Mesodermal cell (in vitro differentiated cells): ENCODE measurements at regions not wholly inside any gene's neighbourhood (a gene's known extent, or its start where the extent isn't known, plus 50 kb on each side); places are given as distances from the start of the nearest gene placed in this dataset.
"Not testable (repeated sequence)": the region's sequence is repeated elsewhere in the genome, so short reads cannot be mapped to it uniquely, and the experiment has no call there.

Experiments used
- H3K27ac ChIP-seq: 2 replicates; pipeline ENCODE4 v1.7.0; 2013; ENCODE audit warnings: mild to moderate bottlenecking, low read depth, low read length, moderate library complexity; ENCODE audit not compliant: severe bottlenecking
- H3K36me3 ChIP-seq: 2 replicates; pipeline ENCODE4 v1.7.1; 2013; ENCODE audit warnings: mild to moderate bottlenecking, low read length, moderate library complexity; ENCODE audit not compliant: control insufficient read depth, insufficient read depth
- H3K4me1 ChIP-seq: one replicate; pipeline ENCODE4 v1.7.1; 2013; ENCODE audit warnings: mild to moderate bottlenecking, low read length; ENCODE audit not compliant: insufficient read depth, control insufficient read depth, poor library complexity, severe bottlenecking
- H3K4me3 ChIP-seq: 2 replicates; pipeline ENCODE4 v1.7.0; 2013; ENCODE audit warnings: low read length, control low read depth, mild to moderate bottlenecking; ENCODE audit not compliant: insufficient read depth, poor library complexity, severe bottlenecking; ENCODE audit errors: extremely low read depth
- H3K9me3 ChIP-seq: 2 replicates; pipeline ENCODE4 v1.7.1; 2013; ENCODE audit warnings: mild to moderate bottlenecking, low read length, moderate library complexity; ENCODE audit not compliant: control insufficient read depth
- WGBS, 2 experiments: methylation state at CpG; one replicate each; pipeline ENCODE4 v1.1.5; 2013; ENCODE audit warnings: missing lambda C conversion rate in 2 of 2; ENCODE audit not compliant: insufficient coverage in 2 of 2; 5-methylcytosine and 5-hydroxymethylcytosine counted together

DNA sequence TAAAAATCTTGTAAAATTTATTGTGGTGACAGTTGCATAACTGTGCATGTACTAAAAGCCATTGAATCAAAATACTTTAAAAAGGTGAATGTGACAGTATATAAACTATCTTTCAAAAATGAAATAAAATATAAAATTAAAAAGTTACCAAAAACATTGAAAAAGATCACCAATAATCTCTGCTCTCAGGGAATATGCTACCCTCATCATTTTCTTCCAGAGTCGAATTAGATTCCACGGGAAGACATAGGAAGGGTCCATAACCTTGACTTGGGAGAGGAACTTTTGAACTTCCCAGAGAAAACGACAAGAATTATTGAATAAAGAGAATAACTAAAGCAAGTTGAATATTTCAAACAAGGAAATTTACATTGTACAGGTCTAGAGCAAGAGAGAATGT lies 649.5 kb downstream of the NUP35 start:
- Histone ChIP-seq H3K36me3 (no peaks in the 10 kb centered on the region), H3K4me1 (no peaks in the 10 kb centered on the region), H3K9me3 (no peaks in the 10 kb centered on the region), H3K4me3 (no peak overlapping the region), H3K27ac (no peak overlapping the region)
- WGBS, 2 experiments: 100% methylated on average over 2 of the region's 3 CpGs; no CpG with 5 or more reads in 1 of the 2 experiments

DNA sequence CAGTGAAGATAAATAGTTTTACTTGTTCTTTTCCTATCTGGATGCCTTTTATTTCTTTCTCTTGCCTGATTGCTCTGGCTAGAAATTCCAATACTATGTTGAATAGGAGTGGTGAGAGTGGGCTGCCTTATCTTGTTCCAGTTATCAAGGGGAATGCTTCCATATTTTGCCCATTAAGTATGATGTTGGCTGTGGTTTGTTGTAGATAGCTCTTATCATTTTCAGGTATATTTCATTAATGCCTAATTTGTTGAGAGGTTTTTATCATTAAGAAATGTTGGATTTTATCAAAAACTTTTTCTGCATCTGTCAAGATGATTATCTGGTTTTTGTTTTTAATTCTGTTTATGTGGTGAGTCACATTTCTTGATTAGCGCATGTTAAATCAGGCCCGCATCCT lies 655.8 kb downstream of the NUP35 start:
- Histone ChIP-seq H3K4me1 (no peaks in the 10 kb centered on the region), H3K9me3 (no peaks in the 10 kb centered on the region), H3K36me3 (no peaks in the 10 kb centered on the region), H3K27ac (no peak overlapping the region), H3K4me3 (no peak overlapping the region)
- WGBS, 2 experiments: 94 to 100% methylated on average over 2 of the region's 2 CpGs

DNA sequence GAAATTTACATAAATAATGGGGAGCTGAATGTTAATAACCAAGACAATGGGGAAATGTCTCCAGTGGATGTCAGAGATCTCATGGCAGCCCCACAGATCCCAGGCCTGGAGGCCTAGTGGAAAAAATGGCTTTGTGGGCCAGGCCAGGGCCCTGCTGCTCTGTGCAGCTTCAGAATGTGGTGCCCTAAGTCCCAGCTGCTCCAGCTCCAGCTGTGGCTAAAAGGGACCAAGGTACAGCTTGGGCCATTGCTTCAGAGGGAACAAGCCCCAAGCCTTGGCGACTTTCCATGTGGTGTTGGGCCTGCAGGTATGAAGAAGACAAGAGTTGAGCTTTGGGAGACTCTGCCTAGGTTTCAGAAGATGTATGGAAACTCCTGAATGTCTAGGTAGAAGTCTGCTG lies 658.2 kb downstream of the NUP35 start:
- WGBS, 2 experiments: 80 to 89% methylated on average over 1 of the region's 1 CpG
- H3K27ac ChIP-seq: no peak overlapping the region
- no peaks in the 10 kb centered on the region for H3K4me1 ChIP-seq
- H3K36me3 ChIP-seq: no peaks in the 10 kb centered on the region
- H3K4me3 ChIP-seq: no peak overlapping the region
- no peaks in the 10 kb centered on the region for H3K9me3 ChIP-seq

DNA sequence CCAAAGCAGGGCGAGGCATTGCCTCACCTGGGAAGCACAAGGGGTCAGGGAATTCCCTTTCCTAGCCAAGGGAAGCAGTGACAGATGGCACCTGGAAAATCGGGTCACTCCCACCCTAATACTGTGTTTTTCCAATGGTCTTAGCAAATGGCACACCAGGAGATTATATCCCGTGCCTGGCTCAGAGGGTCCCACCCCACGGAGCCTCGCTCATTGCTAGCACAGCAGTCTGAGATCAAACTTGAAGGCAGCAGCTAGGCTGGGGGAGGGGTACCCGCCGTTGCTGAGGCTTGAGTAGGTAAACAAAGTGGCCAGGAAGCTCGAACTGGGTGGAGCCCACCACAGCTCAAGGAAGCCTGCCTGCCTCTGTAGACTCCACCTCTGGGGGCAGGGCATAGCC lies 664.6 kb downstream of the NUP35 start:
- 81 to 90% methylated on average over 7 to 8 of the region's 8 CpGs for WGBS, 2 experiments
- not testable (repeated sequence) for H3K27ac ChIP-seq, H3K4me3 ChIP-seq, H3K4me1 ChIP-seq, H3K9me3 ChIP-seq, H3K36me3 ChIP-seq

DNA sequence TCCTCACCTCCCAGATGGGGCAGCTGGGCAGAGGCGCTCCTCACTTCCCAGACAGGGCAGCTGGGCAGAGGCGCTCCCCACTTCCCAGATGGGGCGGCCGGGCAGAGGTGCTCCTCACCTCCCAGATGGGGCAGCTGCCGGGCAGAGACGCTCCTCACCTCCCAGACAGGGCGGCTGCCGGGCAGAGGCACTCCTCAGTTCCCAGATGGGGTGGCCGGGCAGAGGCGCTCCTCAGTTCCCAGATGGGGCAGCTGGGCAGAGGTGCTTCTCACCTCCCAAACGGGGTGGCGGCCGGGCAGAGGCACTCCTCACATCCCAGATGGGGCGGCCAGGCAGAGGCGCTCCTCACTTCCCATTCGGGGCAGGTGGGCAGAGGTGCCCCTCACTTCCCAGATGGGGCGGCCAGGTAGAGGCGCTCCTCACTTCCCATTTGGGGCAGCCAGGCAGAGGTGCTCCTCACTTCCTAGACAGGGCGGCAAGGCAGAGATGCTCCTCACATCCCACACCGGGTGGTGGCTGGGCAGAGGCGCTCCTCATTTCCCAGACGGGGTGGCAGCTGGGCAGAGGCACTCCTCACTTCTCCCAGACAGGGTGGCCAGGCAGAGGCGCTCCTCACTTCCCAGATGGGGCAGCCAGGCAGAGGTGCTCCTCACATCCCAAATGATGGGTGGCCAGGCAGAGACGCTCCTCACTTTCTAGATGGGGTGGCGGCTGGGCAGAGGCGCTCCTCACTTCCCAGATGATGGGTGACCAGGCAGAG lies 668.1 kb downstream of the NUP35 start:
- H3K9me3 ChIP-seq, H3K4me3 ChIP-seq, H3K36me3 ChIP-seq, H3K4me1 ChIP-seq, H3K27ac ChIP-seq: not testable (repeated sequence)
- 94 to 95% methylated on average over 18 to 20 of the region's 26 CpGs for WGBS, 2 experiments

DNA sequence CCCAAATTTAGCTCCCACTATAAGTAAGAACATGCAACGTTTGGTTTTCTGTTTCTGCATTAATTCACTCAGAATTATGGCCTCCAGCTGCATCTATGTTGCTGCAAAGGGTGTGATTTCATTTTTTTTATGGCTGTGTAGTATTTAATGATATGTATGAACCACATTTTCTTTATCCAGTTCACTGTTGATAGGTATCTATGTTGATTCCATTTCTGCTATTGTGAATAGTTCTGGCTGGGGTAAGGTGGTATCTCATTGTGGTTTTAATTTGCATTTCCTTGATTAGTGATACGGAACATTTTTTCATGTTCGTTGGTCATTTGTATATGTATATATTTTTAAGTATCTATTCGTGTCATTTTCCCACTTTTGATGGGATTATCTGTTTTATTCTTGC lies 674.3 kb downstream of the NUP35 start:
- Histone ChIP-seq H3K4me3 (no peak overlapping the region), H3K27ac (no peak overlapping the region), H3K9me3 (no peaks in the 10 kb centered on the region), H3K36me3 (no peaks in the 10 kb centered on the region), H3K4me1 (no peaks in the 10 kb centered on the region)
- WGBS, 2 experiments: 80% methylated on average over 1 of the region's 4 CpGs; no CpG with 5 or more reads in 1 of the 2 experiments

DNA sequence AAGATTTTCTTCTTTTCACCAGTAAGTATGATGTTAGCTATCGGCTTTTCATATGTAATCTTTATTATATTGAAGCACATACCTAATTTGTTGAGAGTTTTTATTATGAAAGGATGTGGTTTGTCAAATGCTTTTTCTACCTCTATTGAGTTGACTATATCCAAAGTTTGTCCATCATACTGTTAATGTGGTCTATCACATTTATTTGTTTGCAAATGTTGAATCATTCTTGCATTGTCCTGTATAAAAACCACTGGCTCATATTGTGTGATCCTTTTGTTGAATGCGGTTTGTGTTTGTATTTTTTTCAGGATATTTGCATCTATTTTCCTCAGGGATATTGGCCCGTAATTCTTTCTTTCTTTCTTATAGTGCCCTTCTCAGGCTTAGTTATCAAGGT lies 675.5 kb downstream of the NUP35 start:
- Histone ChIP-seq H3K9me3 (no peaks in the 10 kb centered on the region), H3K4me1 (no peaks in the 10 kb centered on the region), H3K36me3 (no peaks in the 10 kb centered on the region), H3K4me3 (no peak overlapping the region), H3K27ac (no peak overlapping the region)
- WGBS, 2 experiments: no CpG with 5 or more reads among the region's 3 CpGs

DNA sequence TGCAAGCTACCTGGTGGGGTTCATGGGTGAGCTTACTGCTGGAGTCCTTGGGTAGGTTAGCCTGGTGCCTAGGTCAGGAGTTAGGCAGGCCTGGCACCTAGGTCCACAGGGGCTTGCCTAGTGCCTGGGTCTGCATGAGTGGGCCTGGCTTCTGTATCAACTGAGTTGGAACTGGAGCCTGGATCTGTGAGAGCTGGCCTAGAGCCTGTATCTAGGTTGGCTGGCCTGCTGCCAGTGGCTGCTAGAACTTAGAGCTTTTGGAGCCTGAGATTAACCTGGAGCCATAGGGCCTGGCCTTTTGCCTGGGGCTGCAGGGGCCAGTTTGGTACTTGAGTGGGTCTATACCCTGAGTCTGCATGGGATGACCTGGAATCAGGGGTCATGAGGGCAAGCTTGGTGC lies 679.4 kb downstream of the NUP35 start:
- H3K4me3 ChIP-seq: no peak overlapping the region
- H3K4me1 ChIP-seq: no peaks in the 10 kb centered on the region
- no peaks in the 10 kb centered on the region for H3K9me3 ChIP-seq
- no peaks in the 10 kb centered on the region for H3K36me3 ChIP-seq
- no peak overlapping the region for H3K27ac ChIP-seq

DNA sequence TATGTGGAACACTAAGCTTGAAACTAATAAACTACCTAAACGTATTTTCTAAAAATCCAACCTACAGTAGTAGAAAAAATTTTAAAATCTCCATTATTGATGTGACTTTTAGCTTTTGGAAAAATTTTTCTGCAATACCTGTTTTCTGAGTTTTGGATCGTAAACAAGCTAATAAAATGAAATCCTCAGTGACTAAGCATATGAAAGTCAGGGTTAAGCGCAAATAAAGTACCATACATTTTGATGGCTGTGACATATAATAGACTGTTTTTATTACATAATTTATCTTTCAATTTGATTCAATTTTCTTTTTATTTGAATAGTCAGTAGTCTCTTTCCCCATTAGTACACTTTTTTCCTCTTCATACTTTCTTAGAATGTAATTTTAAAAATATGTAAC lies 683.6 kb downstream of the NUP35 start:
- no peaks in the 10 kb centered on the region for H3K36me3 ChIP-seq
- H3K9me3 ChIP-seq: no peaks in the 10 kb centered on the region
- WGBS, 2 experiments: no CpG with 5 or more reads among the region's 3 CpGs
- H3K4me3 ChIP-seq: no peak overlapping the region
- no peak overlapping the region for H3K27ac ChIP-seq
- H3K4me1 ChIP-seq: no peaks in the 10 kb centered on the region

DNA sequence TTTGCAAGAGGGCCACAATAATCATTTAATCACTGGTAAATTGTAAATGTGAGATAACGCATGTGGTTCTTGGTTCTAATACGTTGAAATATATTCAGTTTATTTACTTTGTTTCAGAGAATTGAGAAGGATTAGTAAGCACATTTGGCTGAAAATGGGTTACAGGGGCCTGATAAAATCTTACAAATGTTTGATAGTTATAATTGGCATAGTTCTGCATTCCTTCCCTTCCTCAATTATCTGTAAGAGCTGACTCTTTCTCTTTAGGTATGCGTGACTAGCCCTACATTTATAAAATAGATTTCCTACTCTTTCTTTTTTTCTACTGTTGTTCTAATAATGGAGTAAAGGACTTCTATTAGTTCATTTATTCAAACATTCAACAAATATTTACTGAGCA lies 685.2 kb downstream of the NUP35 start:
- H3K9me3 ChIP-seq: no peaks in the 10 kb centered on the region
- H3K36me3 ChIP-seq: no peaks in the 10 kb centered on the region
- WGBS, 2 experiments: no CpG with 5 or more reads among the region's 3 CpGs
- no peaks in the 10 kb centered on the region for H3K4me1 ChIP-seq
- H3K27ac ChIP-seq: no peak overlapping the region
- H3K4me3 ChIP-seq: no peak overlapping the region

DNA sequence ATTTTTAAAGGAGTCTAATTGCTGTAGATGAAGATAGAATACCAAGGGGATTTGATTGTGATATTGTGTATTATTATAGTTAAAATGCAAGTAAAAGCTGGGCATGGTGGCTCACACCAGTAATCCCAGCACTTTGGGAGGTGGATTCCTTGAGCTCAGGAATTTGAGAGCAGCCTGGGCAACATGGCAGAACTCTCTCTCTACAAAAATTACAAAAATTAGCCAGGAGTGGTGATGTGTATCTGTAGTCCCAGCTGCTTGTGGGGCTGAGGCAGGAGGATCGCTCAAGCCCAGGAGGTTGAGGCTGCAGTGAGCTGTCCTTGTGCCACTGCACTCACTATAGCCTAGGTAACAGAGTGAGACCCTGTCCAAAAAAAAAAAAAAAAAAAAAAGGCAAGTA lies 687.0 kb downstream of the NUP35 start:
- no peaks in the 10 kb centered on the region for H3K9me3 ChIP-seq

More for the DNA sequence above, 687.0 kb downstream of the NUP35 start:
- 100% methylated on average over 1 of the region's 1 CpG; no CpG with 5 or more reads in 1 of the 2 experiments for WGBS, 2 experiments
- Histone ChIP-seq H3K27ac (no peak overlapping the region), H3K36me3 (no peaks in the 10 kb centered on the region), H3K4me3 (no peak overlapping the region), H3K4me1 (no peaks in the 10 kb centered on the region)
